GM19372 (cell line): ENCODE measurements at regions not wholly inside any gene's neighbourhood (a gene's known extent, or its start where the extent isn't known, plus 50 kb on each side); places are given as distances from the start of the nearest gene placed in this dataset.

Experiments used
- ATAC-seq: cut with Tn5 transposase; IDR thresholded peaks from one replicate; pipeline ENCODE4 v1.9.1; 2021; ENCODE audit warnings: mild to moderate bottlenecking, low read depth, moderate library complexity; ENCODE audit not compliant: unreplicated experiment

DNA sequence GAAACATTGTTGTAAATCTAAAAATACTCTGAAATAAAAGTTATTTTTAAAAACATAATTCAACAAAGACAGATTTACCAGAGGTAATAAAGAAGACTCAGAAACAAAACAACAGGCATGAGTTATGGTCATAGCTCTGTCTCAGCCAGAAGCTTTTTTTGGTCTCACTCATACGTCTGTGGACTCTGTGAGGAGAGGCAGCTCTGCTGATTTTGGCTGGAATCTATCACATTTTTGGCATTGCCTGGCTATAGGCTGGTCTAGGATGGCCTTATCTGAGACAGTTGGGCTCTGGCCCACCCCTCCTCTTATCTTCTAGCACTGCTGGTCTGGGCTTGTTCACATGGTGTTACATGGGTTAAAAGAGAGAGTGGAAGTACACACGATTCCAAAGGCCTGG, 514.0 kb upstream of the BTBD3 start:
- no peak for ATAC-seq

DNA sequence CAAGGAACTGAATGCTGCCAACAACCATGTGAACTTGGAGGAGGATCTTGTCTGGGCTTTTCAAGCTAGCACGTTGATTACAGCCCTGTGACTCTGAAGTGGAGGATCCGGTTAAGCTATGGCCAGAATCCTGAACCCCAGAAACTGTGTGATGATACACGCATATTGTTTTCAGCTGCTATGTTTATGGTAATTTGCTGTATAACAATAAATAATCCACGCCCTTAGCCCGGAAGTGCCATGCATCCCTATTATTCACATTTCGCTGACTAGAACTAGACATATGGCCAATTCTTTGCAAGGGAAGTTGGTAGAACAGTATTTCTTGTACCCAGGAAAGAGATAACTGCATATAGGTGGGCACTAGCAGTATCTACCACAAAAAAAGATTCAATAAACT, 510.8 kb upstream of the BTBD3 start:
- ATAC-seq, result no peak

DNA sequence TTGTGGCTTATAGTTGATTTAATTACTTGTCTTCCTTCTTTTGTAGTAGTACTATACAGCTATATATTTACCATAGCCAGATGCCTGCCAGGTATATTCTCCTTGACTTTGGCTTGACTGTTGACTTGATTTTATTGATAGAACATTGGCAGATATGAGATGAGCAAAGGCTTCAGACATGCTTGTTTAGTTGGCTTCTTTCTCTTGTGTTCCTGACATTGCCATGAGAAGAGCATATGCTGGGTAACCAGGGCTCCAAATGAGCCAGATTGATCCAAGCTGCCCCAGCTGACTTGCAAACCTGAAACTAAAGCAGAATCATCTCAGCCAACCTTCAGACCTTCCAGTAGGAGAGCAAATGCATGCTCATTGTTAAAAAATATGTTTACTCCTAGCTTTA, 508.1 kb upstream of the BTBD3 start:
- no peak for ATAC-seq

DNA sequence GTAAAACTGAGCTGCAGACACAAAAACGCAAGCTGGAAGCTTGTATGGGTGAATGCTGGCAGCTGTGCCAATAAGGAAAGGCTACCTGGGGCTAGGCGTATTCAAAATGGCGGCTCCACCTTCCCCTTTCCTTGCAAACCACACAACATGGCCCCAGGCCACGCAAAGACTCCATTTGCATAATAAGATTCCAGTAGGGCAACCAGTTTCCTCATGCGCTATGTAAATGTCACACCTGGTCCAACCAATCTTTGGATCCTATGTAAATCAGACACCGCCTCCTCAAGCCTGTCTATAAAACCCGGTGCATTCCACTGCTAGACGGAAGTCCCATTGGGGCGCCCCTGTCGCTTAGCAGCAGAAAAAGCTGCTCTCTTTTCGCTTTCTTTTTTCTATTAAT, 505.9 kb upstream of the BTBD3 start:
- ATAC-seq, result no peak

DNA sequence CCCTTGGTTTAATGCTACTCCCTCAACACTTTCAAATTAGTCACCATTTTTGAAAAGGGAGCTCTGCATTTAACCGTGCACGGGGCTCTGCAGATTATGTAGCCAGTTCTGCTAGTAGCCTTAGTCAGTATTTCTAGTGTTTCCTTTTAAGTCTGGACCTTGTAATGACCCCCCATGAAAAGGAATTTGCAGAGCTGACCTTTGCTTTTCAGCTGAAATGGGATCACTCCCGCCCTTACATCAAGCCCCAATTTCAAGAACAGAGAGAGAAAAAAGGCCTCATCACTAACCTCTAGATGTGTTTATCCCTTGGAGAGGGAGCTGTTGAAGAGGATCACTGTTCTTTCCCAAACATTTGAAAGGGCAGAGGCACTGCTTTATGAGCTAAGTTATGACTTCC, 490.7 kb upstream of the BTBD3 start:
- no peak for ATAC-seq

DNA sequence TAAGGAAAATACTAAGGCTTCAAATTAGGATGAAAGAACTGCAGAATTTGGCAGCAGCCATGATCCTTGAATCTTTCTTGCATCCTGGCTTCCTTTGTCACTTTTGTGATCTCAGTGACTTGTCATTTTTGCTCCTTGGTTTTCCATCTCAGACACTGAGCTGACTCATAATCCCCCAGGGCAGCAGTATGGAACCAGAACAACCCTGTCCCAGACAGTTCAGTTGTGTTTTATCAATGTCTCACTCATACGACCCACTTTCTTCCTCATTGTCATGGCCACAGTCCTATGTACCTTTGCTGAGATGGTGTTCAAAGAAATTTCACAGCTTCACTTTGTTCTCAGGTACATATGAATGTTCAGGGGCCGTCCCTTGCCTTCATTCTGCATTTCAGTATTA, 488.5 kb upstream of the BTBD3 start:
- no peak for ATAC-seq

DNA sequence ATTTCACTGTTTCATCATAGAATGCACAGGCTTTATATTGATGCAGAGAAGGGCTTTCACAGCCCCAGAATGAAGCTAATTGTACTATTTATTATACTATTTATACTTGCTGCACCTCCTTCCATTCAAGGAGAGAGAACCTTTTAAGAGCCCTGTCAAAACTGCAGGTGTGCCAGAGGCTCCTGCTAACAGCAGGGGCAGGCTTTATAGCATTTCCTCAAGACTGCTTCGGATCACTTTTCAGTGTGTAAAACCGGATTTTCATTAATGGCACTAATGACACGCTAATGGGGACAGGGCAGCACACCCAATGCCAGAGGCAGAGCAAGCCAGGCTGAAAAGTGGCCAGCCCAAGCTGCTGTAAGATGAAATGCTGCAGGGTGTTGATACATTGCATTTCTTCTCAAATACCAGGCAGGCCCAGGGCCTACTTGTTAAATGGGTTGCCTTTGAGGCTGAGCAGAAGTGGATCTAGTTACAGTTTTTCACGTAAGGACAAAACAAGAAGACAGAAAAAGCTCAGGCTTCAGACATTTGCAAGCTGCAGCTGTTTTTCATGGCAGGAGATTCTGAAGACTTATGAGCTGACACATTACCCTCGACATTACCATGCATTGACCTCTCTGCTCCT, 487.7 kb upstream of the BTBD3 start:
- ATAC-seq, result no peak

DNA sequence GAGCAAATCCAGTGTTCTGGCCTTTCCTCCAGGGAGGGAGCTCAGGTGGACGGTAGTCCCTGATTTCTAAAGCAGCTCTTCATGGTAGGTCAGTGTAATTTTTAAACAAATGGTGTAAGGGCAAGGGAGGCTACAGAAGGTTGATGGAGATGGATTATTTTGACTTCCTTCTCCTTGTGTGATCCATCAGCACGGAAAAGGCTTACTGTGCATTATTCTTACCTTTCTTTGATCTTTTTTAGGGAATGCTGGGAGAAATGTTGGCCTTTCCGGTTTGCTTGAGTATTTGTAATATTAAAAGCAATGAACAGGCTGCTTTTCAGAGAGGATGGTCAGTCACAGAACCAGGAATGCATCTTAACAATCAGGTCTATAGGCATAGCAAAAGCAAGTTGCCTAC, 487.0 kb upstream of the BTBD3 start:
- no peak for ATAC-seq

DNA sequence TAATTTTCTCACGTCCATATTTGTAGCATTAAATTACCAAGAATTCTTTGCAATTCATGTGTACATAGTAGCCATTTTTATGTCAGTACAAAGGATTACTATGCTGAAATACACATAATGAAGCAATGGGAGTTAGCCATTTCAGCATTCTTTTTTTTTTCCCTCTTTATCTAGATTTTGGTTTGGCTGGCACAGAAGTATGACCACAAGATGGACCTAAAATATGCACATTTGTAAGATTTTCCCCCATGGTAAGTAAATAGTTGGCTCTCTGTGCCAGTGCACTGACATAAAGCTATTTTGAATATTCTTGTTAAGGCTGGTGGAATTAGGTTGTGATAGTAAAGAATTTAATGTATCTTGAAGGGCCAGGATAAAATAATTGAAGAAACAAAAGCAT, 486.1 kb upstream of the BTBD3 start:
- ATAC-seq, result no peak

DNA sequence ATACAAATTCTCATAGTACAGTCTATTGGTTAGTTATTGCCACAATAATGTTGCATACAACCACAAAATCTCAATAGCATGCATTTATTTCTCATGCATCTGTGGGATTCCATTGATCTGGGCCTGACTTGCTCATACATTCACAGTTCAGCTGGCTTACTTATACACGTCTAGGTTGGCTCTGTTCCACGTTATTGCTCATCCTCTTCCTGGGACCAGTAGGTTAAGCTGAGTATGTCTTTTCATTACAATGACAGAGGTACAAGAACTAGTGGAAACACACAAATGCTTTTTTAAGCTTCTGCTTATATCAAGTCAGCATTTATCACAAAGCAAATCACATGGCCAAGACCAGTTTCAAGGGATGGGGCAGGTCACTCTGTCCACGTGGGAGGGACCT, 485.3 kb upstream of the BTBD3 start:
- ATAC-seq, result no peak

DNA sequence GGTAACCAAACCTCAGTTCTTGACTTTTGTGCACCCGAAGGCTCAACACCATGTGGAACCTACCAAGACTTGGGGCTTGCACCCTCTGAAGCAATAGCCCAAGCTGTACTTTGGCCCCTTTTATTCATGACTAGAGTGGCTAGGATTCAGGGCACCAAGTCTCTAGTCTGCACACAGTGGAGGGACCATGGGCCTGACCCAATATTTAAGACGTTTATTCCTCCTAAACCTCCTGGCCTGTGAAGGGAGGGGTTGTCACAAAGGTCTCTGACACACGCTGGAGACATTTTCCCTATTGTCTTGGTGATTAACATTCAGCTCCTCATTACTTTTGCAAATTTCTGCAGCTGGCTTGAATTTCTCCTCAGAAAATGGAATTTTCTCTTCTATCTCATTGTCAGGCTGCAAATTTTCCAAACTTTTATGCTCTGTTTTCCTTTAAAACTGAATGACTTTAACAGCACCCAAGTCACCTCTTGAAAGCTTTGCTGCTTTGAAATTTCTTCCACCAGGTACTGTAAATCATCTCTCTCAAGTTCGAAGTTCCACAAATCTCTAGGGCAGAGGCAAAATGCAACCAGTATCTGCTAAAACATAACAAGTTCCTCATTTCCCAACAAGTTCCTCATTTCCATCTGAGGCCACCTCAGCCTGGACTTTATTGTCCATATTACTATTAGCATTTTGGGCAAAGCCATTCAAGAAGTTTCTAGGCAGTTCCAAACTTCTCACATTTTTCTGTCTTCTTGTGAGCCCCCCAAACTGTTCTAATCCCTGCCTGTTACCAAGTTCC, 481.4 kb upstream of the BTBD3 start:
- no peak for ATAC-seq

DNA sequence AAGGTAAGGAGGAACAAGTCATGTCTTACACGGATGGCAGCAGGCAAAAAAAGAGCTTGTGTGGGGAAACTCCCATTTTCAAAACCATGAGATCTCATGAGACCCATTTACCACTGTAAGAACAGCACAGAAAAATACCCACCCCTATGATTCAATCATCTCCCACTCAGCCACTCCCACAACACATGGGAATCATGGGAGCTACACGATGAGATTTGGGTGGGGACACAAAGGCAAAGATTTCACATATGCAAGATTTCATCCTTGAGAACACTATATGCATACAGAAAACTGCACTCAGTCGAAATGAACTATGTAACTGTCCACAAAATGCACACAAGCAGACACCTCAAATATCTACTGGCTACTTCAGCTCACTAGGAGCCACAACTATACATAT, 480.6 kb upstream of the BTBD3 start:
- ATAC-seq, result no peak

DNA sequence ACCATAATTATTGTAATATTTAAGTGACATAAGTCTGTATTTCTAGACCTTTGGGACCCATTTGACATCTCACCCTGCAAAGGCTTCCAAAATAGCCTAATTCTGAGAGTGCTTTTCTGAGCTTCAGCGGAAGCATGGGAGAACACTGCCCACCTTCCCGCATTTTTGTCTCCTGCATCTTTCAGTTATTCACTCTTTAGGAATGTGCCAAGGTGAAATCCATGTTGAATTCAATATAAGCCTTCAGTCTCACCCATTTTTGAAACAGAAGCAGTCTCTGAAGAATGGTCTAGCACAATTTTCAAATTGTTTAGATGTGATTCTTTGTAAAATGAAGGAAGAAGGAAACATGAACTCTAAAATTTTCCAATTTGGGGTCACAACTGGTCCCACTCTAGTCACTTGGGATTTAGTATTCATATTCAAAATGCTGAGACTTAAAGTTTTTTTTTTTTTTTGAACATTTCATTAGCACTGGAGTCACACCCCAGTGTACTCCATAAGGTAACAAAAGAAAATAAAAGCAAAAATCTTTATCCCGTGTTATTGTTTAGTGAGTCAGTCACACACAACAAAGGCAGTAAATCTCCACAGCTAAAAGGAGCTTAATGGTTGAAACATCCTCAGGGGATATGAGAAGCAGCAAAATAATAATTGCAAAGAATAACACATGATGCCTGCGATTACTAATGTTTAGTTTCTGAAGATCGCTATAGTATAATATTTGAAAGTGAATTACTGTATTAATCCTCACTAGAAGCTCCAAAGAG, 479.9 kb upstream of the BTBD3 start:
- ATAC-seq, result no peak

DNA sequence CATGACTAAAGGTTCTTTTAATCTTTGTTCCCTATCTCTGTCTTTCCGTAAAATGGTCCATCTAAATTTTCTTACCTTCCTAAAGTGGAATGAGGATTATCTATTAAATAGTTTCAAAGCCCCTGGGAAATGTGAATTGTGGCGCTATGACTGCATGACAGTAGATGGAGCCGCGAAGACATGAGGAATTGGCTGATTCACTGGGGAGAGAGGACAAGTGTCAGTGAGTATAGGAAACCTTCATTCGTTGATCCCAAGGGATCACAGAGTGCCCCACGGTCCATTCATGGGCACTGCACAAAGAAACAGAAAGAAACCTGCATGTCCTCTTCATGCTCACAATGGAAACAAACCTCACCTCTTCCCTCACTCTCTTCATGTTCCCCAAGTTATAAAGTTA, 479.3 kb upstream of the BTBD3 start:
- no peak for ATAC-seq

DNA sequence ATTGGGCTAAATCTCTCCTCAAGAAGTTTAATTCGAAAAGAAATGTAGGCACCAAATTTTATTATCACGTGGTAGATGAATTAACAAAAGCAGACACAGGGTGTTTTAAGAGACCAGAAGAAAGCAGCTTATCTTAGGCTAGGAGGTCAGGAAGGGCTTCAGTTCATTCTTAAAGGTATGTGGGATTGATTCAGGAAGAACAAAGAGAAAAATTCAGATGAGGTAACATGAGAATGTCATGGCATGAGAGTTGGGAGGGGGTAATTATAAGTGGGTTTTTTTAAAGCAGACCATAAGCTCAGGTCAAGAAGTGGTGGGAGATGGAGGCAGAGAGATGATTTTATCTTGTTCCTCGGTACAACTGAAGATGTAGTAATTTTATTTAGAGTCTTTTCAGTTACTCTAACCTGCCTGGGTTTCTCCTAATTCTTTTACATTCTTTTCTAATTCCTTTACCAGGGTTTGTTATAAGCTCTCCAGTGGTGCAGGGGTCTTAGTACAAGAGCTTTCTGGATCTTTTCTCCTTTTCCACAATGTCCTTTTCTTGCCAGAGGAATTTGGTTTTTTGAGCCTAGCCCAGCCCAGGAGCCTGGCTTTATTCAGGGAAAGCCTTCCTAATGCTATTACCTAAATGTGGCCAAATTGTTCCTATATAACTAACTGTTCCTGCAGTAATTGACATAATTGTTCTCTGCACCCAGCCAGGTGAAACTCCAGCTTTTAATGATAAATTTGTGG, 474.1 kb upstream of the BTBD3 start:
- ATAC-seq, result no peak

DNA sequence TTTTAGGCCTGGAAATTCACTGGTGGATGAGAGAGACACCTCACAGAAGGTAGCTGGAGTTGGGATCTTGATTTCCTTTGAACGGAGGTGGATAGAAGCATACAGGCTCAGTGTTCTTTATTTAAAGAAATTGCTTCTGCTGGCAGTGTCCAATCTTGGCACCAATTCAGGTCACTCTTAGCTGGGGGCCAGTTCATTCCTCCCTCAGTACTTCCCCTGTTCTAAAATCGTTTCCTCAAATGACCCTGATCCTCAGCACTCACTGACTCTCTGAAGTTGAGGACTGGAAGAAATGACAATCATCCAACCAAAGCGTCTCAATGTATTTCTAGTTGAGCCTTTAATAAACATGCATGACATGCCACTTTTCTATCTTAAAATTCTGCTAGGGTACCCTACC, 472.5 kb upstream of the BTBD3 start:
- no peak for ATAC-seq

DNA sequence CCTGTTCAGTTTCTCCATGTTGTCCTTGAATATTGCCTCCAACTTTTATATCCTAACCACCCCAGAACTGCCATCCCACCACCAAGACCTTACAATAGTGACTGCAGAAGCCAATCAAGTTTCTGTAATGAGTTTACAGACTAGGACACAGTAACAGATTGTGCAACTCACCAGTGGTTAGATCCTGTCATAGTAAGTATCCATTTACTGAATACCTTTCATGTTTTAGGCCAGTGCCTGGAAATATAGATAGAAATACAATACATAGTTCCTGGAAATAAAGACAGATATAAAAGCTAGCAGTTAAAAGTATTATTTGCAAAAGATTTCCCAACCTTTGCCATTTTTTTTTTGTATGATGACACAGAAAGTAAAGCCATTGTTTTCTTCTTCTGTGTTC, 471.8 kb upstream of the BTBD3 start:
- no peak for ATAC-seq

DNA sequence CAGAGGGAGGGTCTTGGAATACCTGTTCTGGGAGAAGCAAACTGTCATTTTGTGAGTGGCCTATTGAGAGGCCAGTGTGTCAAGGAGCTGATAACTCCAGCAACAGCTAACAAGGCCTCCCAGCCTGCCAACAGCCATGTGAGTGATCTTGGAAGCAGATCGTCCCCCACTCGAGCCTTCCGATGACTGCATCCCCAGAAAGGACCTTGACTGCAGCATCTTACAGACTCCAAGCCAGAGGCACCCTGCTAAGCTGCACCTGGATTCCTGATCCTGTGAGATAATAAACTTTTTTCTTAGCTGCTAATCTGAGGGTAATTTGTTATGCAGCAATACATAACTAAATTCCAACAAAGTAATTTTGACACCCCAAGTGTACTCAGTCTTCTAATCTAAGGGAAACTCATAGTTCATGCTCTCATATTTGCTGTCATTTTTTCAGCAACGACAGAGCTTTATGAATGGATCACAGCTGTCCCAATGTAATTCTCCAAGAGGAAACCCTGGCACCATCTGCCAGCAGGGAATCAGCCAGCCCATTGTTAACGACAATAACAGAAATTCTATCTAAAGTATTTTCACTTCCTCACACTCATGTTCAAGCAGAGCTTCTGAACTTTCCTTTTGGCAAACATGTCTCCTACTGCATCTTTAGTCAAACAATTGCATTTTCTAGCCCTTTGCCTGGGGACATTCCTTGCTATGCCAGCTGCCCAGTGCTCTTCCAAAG, 470.2 kb upstream of the BTBD3 start:
- no peak for ATAC-seq

DNA sequence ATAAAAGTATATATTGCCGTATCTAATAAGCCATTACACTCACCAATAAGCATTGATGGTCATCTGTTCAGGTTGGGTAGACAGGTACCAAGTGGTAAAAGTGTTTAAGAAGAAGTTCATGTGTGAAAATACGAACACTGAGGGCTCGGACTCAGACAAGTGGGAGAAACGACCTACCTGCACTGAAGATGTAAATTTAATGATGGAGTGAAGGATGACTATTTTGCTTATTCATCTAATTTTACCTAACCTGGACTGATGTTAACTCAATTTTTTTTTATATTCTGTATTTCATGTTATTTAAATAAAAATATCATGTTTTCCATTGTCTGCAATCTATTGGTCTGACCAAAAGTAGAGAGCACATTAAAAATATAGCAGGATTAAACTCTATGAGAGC, 469.1 kb upstream of the BTBD3 start:
- ATAC-seq, result no peak

DNA sequence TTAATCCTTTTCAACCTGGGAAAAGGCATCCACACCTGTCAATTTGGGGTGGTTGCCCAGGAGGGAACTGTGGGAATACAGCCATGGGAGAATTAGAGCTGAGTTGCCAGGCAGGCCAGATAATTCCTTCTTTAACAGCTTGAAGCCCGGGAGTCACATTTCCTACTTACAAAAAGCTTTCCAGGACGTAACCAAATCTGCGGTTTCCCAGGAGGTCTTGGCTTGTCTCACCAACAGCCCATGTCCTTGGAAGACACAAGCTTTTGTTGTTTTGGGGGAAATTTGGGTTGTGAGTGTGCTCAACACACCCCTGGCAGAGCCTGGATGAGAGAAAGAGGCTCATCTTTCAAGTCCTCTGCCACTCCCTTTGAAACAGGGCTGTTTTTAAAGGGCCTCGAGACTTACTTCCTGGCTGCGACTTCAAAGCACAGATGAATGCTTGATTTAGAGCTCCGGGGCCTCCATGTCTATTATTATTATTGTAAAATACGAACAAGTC, 465.9 kb upstream of the BTBD3 start:
- no peak for ATAC-seq
